NT2/D1 (cell line): ENCODE measurements at regions not wholly inside any gene's neighbourhood (a gene's known extent, or its start where the extent isn't known, plus 50 kb on each side); places are given as distances from the start of the nearest gene placed in this dataset.

Experiments
- DNase-seq: peaks from one replicate; pipeline ENCODE4 v3.0.0-alpha.2; 2011; ENCODE audit warnings: low read depth, low spot score
- H3K27me3 ChIP-seq: 2 replicates; pipeline ENCODE4 v1.6.0; 2011; ENCODE audit warnings: mild to moderate bottlenecking; ENCODE audit not compliant: insufficient read length, insufficient read depth
- H3K36me3 ChIP-seq: 2 replicates; pipeline ENCODE4 v1.6.1; 2011; ENCODE audit warnings: mild to moderate bottlenecking, low read length, mixed read lengths; ENCODE audit not compliant: insufficient read depth, insufficient read length
- H3K4me1 ChIP-seq: 2 replicates; pipeline ENCODE4 v1.5.1; 2011; ENCODE audit not compliant: insufficient read depth, insufficient read length
- H3K4me3 ChIP-seq: 2 replicates; pipeline ENCODE4 v1.5.1; 2011; ENCODE audit warnings: low read depth; ENCODE audit not compliant: insufficient read length
- H3K9ac ChIP-seq: 2 replicates; pipeline ENCODE4 v1.6.0; 2011; ENCODE audit warnings: low read depth; ENCODE audit not compliant: insufficient read length
- H3K9me3 ChIP-seq: 2 replicates; pipeline ENCODE4 v1.5.1; 2011; ENCODE audit warnings: mild to moderate bottlenecking, low read length; ENCODE audit not compliant: insufficient read depth
- SUZ12 ChIP-seq: IDR thresholded peaks from 2 replicates; pipeline ENCODE4 v1.6.1; 2011; ENCODE audit not compliant: insufficient read length, insufficient read depth; ENCODE audit errors: extremely low read depth
- YY1 ChIP-seq: IDR thresholded peaks from 2 replicates; pipeline ENCODE4 v1.6.1; 2011; ENCODE audit not compliant: insufficient read length, insufficient read depth
- ZNF274 ChIP-seq: IDR thresholded peaks from 2 replicates; pipeline ENCODE4 v1.6.1; 2011; ENCODE audit warnings: mild to moderate bottlenecking, low read depth, low read length

GRCh38 chr6:6780231-6780630 is 191.7 kb downstream of the LY86 start:
- TF ChIP-seq ZNF274 = no peak
- no peak for TF ChIP-seq YY1
- TF ChIP-seq SUZ12 = no peak
- Histone ChIP-seq H3K27me3 (no peaks in the 10 kb centered on the region), H3K36me3 (no peaks in the 10 kb centered on the region), H3K4me3 (no peak overlapping the region), H3K4me1 (no peaks in the 10 kb centered on the region), H3K9me3 (no peaks in the 10 kb centered on the region), H3K9ac (no peak overlapping the region)
- no peak for DNase-seq

GRCh38 chr6:6781172-6781872 is 192.8 kb downstream of the LY86 start:
- H3K9me3 ChIP-seq = no peaks in the 10 kb centered on the region
- no peak for DNase-seq
- no peaks in the 10 kb centered on the region for H3K27me3 ChIP-seq
- no peaks in the 10 kb centered on the region for H3K4me1 ChIP-seq
- no peak for TF ChIP-seq ZNF274
- TF ChIP-seq SUZ12 = no peak
- TF ChIP-seq YY1 = no peak
- no peak overlapping the region for H3K4me3 ChIP-seq
- no peaks in the 10 kb centered on the region for H3K36me3 ChIP-seq
- no peak overlapping the region for H3K9ac ChIP-seq

- H3K9ac ChIP-seq = no peak overlapping the region
- H3K4me3 ChIP-seq = no peak overlapping the region
- H3K36me3 ChIP-seq = no peaks in the 10 kb centered on the region
- no peak for DNase-seq
- H3K4me1 ChIP-seq = no peaks in the 10 kb centered on the region
- H3K9me3 ChIP-seq = no peaks in the 10 kb centered on the region
- H3K27me3 ChIP-seq = no peaks in the 10 kb centered on the region
- TF ChIP-seq SUZ12 (no peak), YY1 (no peak), ZNF274 (no peak)
Measured at GRCh38 chr6:6781873-6782227, 193.3 kb downstream of the LY86 start.

GRCh38 chr6:6783721-6784120 is 195.2 kb downstream of the LY86 start:
- no peaks in the 10 kb centered on the region for H3K27me3 ChIP-seq
- DNase-seq = no peak
- H3K36me3 ChIP-seq = no peaks in the 10 kb centered on the region
- TF ChIP-seq ZNF274 (no peak), YY1 (no peak), SUZ12 (no peak)
- H3K4me3 ChIP-seq = no peak overlapping the region
- no peak overlapping the region for H3K9ac ChIP-seq
- no peaks in the 10 kb centered on the region for H3K9me3 ChIP-seq
- H3K4me1 ChIP-seq = no peaks in the 10 kb centered on the region

GRCh38 chr6:6784514-6785162 is 196.1 kb downstream of the LY86 start:
- no peaks in the 10 kb centered on the region for H3K9me3 ChIP-seq
- DNase-seq = no peak
- no peaks in the 10 kb centered on the region for H3K4me1 ChIP-seq
- no peak overlapping the region for H3K4me3 ChIP-seq
- H3K9ac ChIP-seq = no peak overlapping the region
- no peaks in the 10 kb centered on the region for H3K27me3 ChIP-seq
- no peak for TF ChIP-seq SUZ12
- TF ChIP-seq ZNF274 = no peak
- no peak for TF ChIP-seq YY1
- H3K36me3 ChIP-seq = no peaks in the 10 kb centered on the region

- no peak overlapping the region for H3K9ac ChIP-seq
- no peaks in the 10 kb centered on the region for H3K4me1 ChIP-seq
- H3K4me3 ChIP-seq = no peak overlapping the region
- H3K9me3 ChIP-seq = no peaks in the 10 kb centered on the region
- no peak for DNase-seq
- no peaks in the 10 kb centered on the region for H3K36me3 ChIP-seq
- TF ChIP-seq SUZ12 = no peak
- TF ChIP-seq ZNF274 = no peak
- no peak for TF ChIP-seq YY1
- H3K27me3 ChIP-seq = no peaks in the 10 kb centered on the region
Measured at GRCh38 chr6:6785163-6785521, 196.6 kb downstream of the LY86 start.

GRCh38 chr6:6788394-6789032 is 200.0 kb downstream of the LY86 start:
- Histone ChIP-seq H3K9me3 (no peaks in the 10 kb centered on the region), H3K9ac (no peak overlapping the region), H3K27me3 (no peaks in the 10 kb centered on the region), H3K4me3 (no peak overlapping the region), H3K4me1 (no peaks in the 10 kb centered on the region), H3K36me3 (no peaks in the 10 kb centered on the region)
- DNase-seq = no peak
- no peak for TF ChIP-seq SUZ12
- TF ChIP-seq YY1 = no peak
- no peak for TF ChIP-seq ZNF274
